HG03135 (cell line): ENCODE measurements at regions not wholly inside any gene's neighbourhood (a gene's known extent, or its start where the extent isn't known, plus 50 kb on each side); places are given as distances from the start of the nearest gene placed in this dataset.
A peak's percentile ranks its signal among the peaks of the same experiment; 100 is the strongest.

ENCODE experiments used
- ATAC-seq: cut with Tn5 transposase; IDR thresholded peaks from one replicate; pipeline ENCODE4 v1.9.1; 2021; ENCODE audit warnings: mild to moderate bottlenecking, moderate library complexity; ENCODE audit not compliant: unreplicated experiment

- ATAC-seq, result no peak
Measured at GRCh38 chr2:181185421-181185820, 205.0 kb downstream of the UBE2E3 start.

- no peak for ATAC-seq
Measured at GRCh38 chr2:181185948-181186347, 205.5 kb downstream of the UBE2E3 start.

GRCh38 chr2:181188605-181189004, 208.2 kb downstream of the UBE2E3 start:
- no peak for ATAC-seq

DNA sequence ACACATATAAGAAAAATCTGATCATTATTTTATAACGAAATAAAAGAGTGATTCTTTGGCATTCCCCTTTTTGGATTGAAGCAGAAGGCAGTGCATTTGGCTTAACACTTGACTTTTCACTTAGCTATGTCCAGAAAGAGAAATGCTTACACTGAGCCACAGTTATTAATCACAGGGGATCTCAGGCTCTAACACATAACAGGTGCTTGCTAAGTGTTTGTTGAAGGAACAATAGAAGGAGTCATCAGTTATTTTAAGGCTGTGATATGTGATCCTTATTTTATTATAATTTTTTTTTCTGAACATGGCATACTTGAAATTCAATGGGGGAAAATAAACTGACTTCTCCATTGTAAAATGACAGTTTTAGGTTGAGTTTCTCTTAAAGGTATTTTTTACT, 209.5 kb downstream of the UBE2E3 start:
- no peak for ATAC-seq

DNA sequence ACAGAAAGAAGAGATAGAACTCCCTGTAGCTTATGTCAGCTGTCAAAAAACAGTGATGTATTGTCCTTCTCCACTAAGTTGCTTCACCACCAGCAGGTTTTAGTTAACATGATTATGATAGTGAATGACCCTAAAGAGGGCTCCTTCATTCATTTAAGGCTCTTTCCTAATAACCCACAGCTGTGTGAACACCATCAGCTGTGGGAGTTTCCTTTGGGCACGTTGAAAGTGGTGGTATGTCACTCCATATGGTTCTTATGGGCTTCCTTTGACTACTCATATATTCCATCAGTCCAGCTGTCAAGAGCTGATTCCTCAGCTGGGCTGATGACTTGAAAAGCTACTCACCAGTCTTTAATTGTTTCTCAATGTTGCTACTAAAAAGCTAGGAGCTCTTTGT, 210.3 kb downstream of the UBE2E3 start:
- no peak for ATAC-seq

GRCh38 chr2:181193550-181193949, 213.1 kb downstream of the UBE2E3 start:
- ATAC-seq, result no peak

- ATAC-seq, result no peak
Measured at GRCh38 chr2:181196401-181196800, 216.0 kb downstream of the UBE2E3 start.

DNA sequence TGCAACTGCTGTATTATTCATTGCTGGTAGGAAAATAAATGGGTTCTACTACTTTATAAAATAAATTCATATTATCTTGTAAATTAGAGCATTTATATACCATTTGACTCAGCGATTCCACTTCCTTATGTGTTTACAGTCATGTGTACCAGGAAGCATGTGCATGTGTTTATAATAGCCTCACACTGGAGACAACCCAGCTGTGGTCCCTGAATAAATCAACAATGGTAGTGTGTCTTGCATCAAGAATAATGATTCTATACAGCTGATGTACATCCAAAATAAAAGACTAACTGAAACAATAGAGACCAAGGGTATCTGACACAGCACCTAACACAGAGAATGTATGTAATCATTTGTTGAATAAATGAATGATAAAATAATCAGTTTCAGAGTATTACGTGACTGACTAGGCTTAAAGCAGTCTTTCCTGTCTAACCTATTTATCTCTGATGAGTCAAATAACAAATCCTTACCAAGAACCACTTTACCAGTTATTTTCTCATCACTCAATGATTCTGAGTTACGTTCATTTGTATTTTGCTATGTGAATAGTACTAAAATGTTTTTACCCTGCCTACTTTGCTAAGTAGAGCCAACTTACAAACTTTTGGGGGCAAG, 216.8 kb downstream of the UBE2E3 start:
- no peak for ATAC-seq

DNA sequence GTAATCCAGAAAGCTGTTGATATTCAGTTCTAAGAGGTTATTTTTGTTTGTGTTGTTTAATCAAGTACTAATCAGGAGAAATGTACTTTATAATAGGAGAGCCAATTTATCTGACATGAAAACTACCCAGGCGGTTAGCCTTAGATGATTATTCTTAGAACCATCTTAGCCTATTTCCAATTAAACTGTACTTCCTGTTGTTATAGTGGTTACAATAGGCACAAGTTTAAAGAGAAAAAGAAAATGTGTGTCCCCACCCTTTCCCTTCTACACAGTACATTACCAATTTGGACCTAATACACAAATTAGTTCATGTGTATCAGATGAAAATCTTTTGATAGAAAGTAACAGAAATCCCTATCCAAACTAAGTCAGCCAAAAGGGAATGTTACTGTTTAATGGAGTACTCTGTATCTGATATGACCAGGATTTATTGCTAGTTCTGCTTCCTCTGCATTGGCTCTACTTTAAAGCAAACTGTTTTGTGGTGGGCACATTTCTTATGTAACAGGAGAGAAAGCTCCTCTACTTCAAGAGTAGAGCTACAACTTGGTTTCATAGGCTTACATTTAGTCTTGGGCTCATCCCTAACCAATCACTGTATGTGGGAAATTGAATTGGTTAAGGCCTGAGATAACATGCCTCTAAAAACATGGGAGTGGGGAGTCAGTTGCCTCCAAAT, 217.9 kb downstream of the UBE2E3 start:
- ATAC-seq, result no peak

DNA sequence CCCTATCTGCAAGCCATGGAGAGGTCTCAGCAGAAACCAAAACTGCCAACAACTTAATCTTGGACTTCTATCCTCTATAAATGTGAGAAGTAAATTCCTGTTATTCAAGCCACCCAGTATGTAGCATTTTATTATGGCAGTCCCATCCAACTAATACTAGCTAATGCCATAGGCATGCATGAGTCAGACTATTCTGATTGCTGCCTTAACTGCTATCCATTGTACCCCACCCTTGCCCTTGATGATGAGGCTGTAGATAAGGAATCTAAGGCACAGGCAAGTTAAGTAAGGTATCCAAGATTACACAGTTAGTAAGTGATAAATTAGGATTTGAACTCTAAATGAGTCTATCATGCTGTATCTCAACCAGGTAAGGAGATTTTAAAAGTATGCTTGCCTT, 223.0 kb downstream of the UBE2E3 start:
- ATAC-seq, result no peak

DNA sequence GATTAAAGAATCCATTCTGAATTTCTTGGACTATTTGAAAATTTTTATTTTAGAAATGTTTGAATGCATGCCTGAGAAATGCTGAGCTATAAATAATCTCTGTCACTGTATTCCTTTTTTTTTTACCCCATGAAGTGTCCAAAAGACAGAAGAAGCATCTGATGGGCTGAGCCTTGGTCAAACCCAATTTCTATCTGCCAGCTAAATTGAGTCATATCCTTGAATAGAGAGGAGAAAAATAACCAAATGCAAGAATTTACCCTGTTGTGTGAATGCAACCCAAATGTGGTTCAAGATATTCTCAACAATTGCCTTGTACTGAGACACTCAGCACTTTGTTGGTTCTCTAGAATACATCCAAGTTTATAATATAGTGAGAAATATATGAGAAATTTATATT, 223.5 kb downstream of the UBE2E3 start:
- ATAC-seq, result no peak

GRCh38 chr2:181218401-181218821, 238.0 kb downstream of the UBE2E3 start:
- no peak for ATAC-seq

DNA sequence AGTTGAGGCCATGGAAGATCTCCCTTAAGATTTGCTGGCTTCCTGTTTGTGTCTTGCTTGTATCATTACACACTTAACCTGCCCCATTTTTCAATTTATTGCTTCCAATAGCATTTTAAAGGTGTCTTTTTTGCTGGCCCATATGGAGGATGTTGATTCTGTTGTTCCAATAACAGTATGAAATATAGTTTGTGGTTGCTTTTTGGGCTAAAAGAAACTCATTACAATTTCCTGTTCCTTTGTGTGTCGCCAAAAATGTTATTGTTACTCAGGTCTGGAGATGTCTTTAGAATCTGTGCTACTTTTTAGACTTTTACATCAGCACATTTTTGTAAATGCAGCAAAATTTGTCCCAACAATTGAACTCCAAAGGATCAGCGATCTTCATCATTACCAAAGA, 234.0 kb upstream of the ITGA4 start:
- ATAC-seq, result no peak

- ATAC-seq, result no peak
Measured at GRCh38 chr2:181224866-181225265, 232.3 kb upstream of the ITGA4 start.

DNA sequence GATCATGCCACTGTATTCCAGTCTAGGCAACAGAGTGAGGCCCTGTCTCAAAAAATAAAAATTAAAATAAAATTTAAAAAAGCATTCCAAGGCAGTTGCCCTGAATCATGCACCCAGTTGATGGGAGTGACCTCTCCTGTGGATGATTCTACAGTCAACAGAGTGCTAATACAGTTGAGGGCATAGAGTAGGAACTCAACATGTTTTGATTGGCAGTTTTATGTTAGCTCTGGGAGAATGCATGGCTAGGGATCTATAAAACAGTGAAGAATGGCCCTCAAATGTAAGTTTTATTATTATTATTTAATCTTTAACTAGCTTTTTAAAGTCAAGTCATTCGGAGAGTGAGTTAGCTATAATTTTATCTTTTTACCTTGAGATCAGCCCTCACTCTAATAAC, 228.5 kb upstream of the ITGA4 start:
- ATAC-seq, result no peak

- ATAC-seq, result no peak
Measured at GRCh38 chr2:181231151-181231550, 226.0 kb upstream of the ITGA4 start.

- no peak for ATAC-seq
Measured at GRCh38 chr2:181231886-181232621, 225.1 kb upstream of the ITGA4 start.

DNA sequence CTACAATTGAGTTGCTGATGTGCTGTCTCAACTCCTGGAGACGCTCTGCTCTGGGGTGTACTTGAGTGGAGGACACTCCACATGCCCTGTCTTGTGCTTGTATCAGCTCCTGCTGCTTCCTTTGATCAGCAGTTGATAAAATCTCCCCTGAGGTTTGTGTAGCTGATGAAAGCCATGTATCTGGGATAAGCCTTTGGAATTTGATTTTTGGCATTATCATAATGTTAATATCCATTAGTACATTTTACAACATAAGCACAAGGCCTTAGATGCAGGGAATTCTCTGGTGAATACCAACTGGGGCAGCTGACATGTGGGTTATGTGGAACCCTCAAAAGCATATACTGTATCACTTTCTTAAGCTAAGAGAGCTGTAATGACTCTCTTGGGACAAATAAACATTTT, 222.7 kb upstream of the ITGA4 start:
- no peak for ATAC-seq

DNA sequence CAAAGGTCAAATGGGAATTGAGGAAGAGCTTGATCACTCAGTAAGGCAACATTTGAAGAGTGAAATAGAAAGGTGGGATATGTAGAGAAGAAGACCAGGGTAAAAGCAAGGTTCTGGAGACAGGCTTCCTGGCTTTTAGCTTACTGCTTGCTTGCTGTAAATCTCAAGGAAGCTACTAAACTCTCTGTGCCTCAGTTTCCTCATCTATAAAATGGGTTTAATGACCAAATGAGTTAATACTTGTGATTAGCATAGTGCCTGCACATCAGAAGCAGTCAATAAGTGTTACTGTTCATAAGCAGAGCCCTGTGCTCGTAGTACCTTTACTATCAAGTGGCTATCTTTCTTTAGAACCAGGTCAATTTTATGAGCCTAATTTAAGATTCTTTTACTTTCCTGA, 222.2 kb upstream of the ITGA4 start:
- ATAC-seq, result no peak

DNA sequence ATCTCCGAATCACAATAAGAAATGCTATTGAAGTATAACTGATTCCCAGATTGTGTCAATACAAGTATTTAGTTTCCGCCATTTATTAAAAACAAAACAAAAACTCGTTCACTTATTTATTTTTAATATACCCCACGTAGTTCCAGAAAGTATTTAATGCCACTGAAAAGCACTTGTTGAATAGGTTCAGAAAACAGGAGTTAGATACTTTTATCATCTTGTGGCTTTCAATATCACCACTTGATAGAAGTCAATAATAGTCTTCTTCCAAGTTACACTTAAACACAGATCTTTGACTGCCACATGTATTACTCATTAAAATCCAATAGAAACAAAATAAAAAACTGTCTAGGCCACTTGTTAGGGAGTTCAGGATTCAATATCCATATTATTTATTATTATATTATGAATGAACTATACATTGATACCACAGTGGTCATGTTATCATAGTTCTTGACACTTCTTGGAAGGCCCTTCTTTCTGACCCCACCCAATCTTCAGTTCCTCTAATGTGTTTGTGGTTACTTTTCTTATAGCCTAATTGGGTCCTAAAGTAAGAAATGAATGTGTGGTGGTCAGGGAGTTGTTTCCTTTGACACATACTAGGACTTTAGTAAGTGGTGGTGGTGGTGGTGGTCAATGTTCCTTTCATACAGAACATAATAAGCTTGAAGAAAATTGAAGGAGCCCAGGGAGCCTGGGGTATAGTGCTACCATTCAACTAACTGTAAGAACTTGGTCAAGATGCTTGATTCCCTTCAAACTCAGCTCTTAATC, 221.3 kb upstream of the ITGA4 start:
- peak; percentile 96 for ATAC-seq

GRCh38 chr2:181239201-181239799, 217.9 kb upstream of the ITGA4 start:
- no peak for ATAC-seq
